H1 (cell line): ENCODE measurements at regions not wholly inside any gene's neighbourhood (a gene's known extent, or its start where the extent isn't known, plus 50 kb on each side); places are given as distances from the start of the nearest gene placed in this dataset.

Experiments
- CTCF ChIA-PET: fragments of 300-600 bp; sonication (Branson Sonifier 250); formaldehyde crosslinking; loops from one replicate; lab custom pipeline; 2021; ENCODE audit not compliant: partially characterized antibody; lab: Charles Lee
- POLR2A ChIA-PET: fragments of 300-600 bp; sonication (Branson Sonifier 250); formaldehyde crosslinking; loops from one replicate; lab custom pipeline; 2021; ENCODE audit warnings: inconsistent platforms; ENCODE audit not compliant: partially characterized antibody; lab: Charles Lee
- DNase-seq, 2 experiments: peaks; one replicate each; pipeline versions ENCODE4 v3.0.0 to v3.0.0-alpha.2; 2010 to 2022; ENCODE audit warnings: low spot score in 2 of 2, low read depth in 1 of 2, mixed read lengths in 1 of 2
- FAIRE-seq: peaks from 2 replicates; lab custom pipeline; 2011; peaks lifted over from hg19 to GRCh38; lab: Jason Lieb, UNC
- H2AFZ ChIP-seq: 2 replicates; pipeline ENCODE4 v1.8.1; 2012; ENCODE audit warnings: low read length, inconsistent platforms
- H2AK5ac ChIP-seq: 2 replicates; pipeline ENCODE4 v1.6.1; 2013; ENCODE audit warnings: low read depth, low read length
- H2BK120ac ChIP-seq: replicated peaks from 2 replicates; pipeline ENCODE3; 2013; ENCODE audit warnings: low read depth, low read length, inconsistent platforms
- H2BK12ac ChIP-seq: 2 replicates; pipeline ENCODE4 v1.6.1; 2013; ENCODE audit warnings: low read depth, low read length
- H2BK15ac ChIP-seq: 2 replicates; pipeline ENCODE4 v1.6.1; 2013; ENCODE audit warnings: low read length
- H2BK20ac ChIP-seq: 2 replicates; pipeline ENCODE4 v1.6.1; 2013; ENCODE audit warnings: low read length
- H2BK5ac ChIP-seq: 2 replicates; pipeline ENCODE4 v1.6.1; 2013; ENCODE audit warnings: low read depth, low read length
- H3K14ac ChIP-seq: 2 replicates; pipeline ENCODE4 v1.6.1; 2013; ENCODE audit warnings: inconsistent platforms; ENCODE audit not compliant: insufficient read length
- H3K18ac ChIP-seq: 2 replicates; pipeline ENCODE4 v1.6.1; 2013; ENCODE audit warnings: low read length; ENCODE audit errors: extremely low read depth
- H3K23ac ChIP-seq: 2 replicates; pipeline ENCODE4 v1.6.1; 2013; ENCODE audit warnings: inconsistent platforms; ENCODE audit not compliant: insufficient read length
- H3K23me2 ChIP-seq: 2 replicates; pipeline ENCODE4 v1.6.1; 2013; ENCODE audit warnings: low read depth, low read length
- H3K27ac ChIP-seq: 2 replicates; pipeline ENCODE4 v1.6.1; 2011; ENCODE audit warnings: low read depth, low read length, inconsistent platforms
- H3K27me3 ChIP-seq, 4 experiments: replicated peaks in 1 of 4; 1 replicate in 1 of 4; 2 replicates in 3 of 4; pipeline versions ENCODE4 v1.6.1 to v1.8.1; 2011 to 2013; ENCODE audit warnings: low read length in 3 of 4, mild to moderate bottlenecking in 3 of 4, inconsistent platforms in 2 of 4, mixed read lengths in 2 of 4, moderate library complexity in 1 of 4; ENCODE audit not compliant: control insufficient read depth in 3 of 4, insufficient read depth in 3 of 4; ENCODE audit errors: extremely low read depth in 1 of 4
- H3K36me3 ChIP-seq, 4 experiments: 2 replicates each; pipeline versions ENCODE4 v1.6.1 to v1.8.1; 2011 to 2013; ENCODE audit warnings: mild to moderate bottlenecking in 4 of 4, low read length in 3 of 4, moderate library complexity in 2 of 4, control low read depth in 1 of 4, inconsistent platforms in 1 of 4; ENCODE audit not compliant: insufficient read depth in 4 of 4, control insufficient read depth in 2 of 4
- H3K4ac ChIP-seq: replicated peaks from 2 replicates; pipeline ENCODE3; 2013; ENCODE audit warnings: low read length, low read depth, mixed read lengths, inconsistent platforms; ENCODE audit not compliant: insufficient read length
- H3K4me1 ChIP-seq, 4 experiments: replicated peaks in 1 of 4; 1 replicate in 1 of 4; 2 replicates in 3 of 4; pipeline versions ENCODE4 v1.6.1 to v1.8.1; 2011 to 2013; ENCODE audit warnings: low read length in 3 of 4, inconsistent platforms in 2 of 4, mixed read lengths in 1 of 4; ENCODE audit not compliant: insufficient read depth in 4 of 4, control insufficient read depth in 3 of 4
- H3K4me2 ChIP-seq, 2 experiments: 2 replicates each; pipeline versions ENCODE4 v1.6.1 to v1.8.1; 2011 to 2013; ENCODE audit warnings: low read depth in 2 of 2, low read length in 2 of 2, control low read depth in 1 of 2, inconsistent platforms in 1 of 2, mild to moderate bottlenecking in 1 of 2; ENCODE audit not compliant: insufficient read depth in 1 of 2
- H3K4me3 ChIP-seq, 4 experiments: fragments of 200-600, 300-600 bp in 1 of 4; sonication (generic), shearing (Covaris generic), sonication (Bioruptor Twin) in 1 of 4; 2 replicates each; pipeline versions ENCODE4 v1.5.1 to v1.8.1; 2011 to 2016; ENCODE audit warnings: low read length in 4 of 4, low read depth in 3 of 4, control low read depth in 2 of 4, inconsistent platforms in 2 of 4, mild to moderate bottlenecking in 2 of 4, mixed read lengths in 1 of 4, moderate library complexity in 1 of 4; ENCODE audit not compliant: insufficient read depth in 2 of 4; ENCODE audit errors: extremely low read depth in 1 of 4
- H3K56ac ChIP-seq: replicated peaks from 2 replicates; pipeline ENCODE3; 2013; ENCODE audit warnings: low read depth, mild to moderate bottlenecking, mixed read lengths, low read length, inconsistent platforms; ENCODE audit not compliant: insufficient read length
- H3K79me1 ChIP-seq: 2 replicates; pipeline ENCODE4 v1.6.1; 2013; ENCODE audit warnings: low read depth, low read length, control low read depth
- H3K79me2 ChIP-seq, 2 experiments: 2 replicates each; pipeline versions ENCODE4 v1.6.1 to v1.8.1; 2012 to 2013; ENCODE audit warnings: low read length in 2 of 2, mild to moderate bottlenecking in 2 of 2, inconsistent platforms in 1 of 2; ENCODE audit not compliant: insufficient read depth in 2 of 2, control insufficient read depth in 1 of 2
- H3K9ac ChIP-seq, 4 experiments: replicated peaks in 1 of 4; 1 replicate in 1 of 4; 2 replicates in 3 of 4; pipeline versions ENCODE4 v1.6.1 to v1.8.1; 2011 to 2013; ENCODE audit warnings: low read depth in 3 of 4, low read length in 3 of 4, control low read depth in 2 of 4, mild to moderate bottlenecking in 2 of 4, moderate library complexity in 2 of 4, inconsistent platforms in 1 of 4; ENCODE audit errors: extremely low read depth in 1 of 4
- H3K9me3 ChIP-seq, 2 experiments: 2 replicates each; pipeline versions ENCODE4 v1.6.1 to v1.8.1; 2012 to 2013; ENCODE audit warnings: mild to moderate bottlenecking in 2 of 2, moderate library complexity in 2 of 2, control low read depth in 1 of 2, inconsistent platforms in 1 of 2, low read depth in 1 of 2, low read length in 1 of 2, mixed read lengths in 1 of 2; ENCODE audit not compliant: insufficient read depth in 2 of 2
- H4K20me1 ChIP-seq, 2 experiments: replicated peaks in 1 of 2; 2 replicates each; pipeline versions ENCODE3 to v1.8.1; 2011 to 2013; ENCODE audit warnings: inconsistent platforms in 2 of 2, low read length in 2 of 2, mild to moderate bottlenecking in 1 of 2; ENCODE audit not compliant: insufficient read depth in 2 of 2, control insufficient read depth in 1 of 2
- H4K5ac ChIP-seq: 2 replicates; pipeline ENCODE4 v1.6.1; 2013; ENCODE audit warnings: low read length, low read depth, mixed read lengths, inconsistent platforms; ENCODE audit not compliant: insufficient read length
- H4K8ac ChIP-seq: 2 replicates; pipeline ENCODE4 v1.8.0; 2013; ENCODE audit warnings: mild to moderate bottlenecking, moderate library complexity, low read length, inconsistent platforms; ENCODE audit not compliant: insufficient read depth; ENCODE audit errors: extremely low read depth
- H4K91ac ChIP-seq: replicated peaks from 2 replicates; pipeline ENCODE3; 2013; ENCODE audit warnings: low read length, mixed read lengths, inconsistent platforms; ENCODE audit not compliant: insufficient read length
- ATF2 ChIP-seq: IDR thresholded peaks from 2 replicates; pipeline ENCODE4 v1.6.1; 2012; ENCODE audit warnings: low read length, inconsistent platforms
- CBX8 ChIP-seq: fragments of 300-800, 300-1000 bp; sonication (generic); IDR thresholded peaks from 2 replicates; pipeline ENCODE4 v1.7.1; 2016; ENCODE audit warnings: low read depth, low read length, borderline replicate concordance
- CEBPB ChIP-seq: IDR thresholded peaks from 2 replicates; pipeline ENCODE4 v1.6.1; 2012; ENCODE audit warnings: low read depth, low read length
- WGBS, 2 experiments: shearing (Covaris generic) in 1 of 2; methylation state at CpG; one replicate each; pipeline versions ENCODE4 v1.1.6 to v1.1.7; 2013 to 2015; ENCODE audit warnings: low lambda C conversion rate in 2 of 2, mixed read lengths in 2 of 2, inconsistent platforms in 1 of 2, low coverage in 1 of 2, missing lambda C conversion rate in 1 of 2; ENCODE audit not compliant: insufficient replicate concordance in 2 of 2, insufficient coverage in 1 of 2, insufficient read length in 1 of 2; ENCODE audit errors: extremely low coverage in 1 of 2, missing lambda C conversion rate in 1 of 2; 5-methylcytosine and 5-hydroxymethylcytosine counted together

- H3K79me1 ChIP-seq, result no peaks in the 10 kb centered on the region
- no peak overlapping the region for H3K23ac ChIP-seq
- DNase-seq (no peak), FAIRE-seq (no peak)
- H2AFZ ChIP-seq, result no peak overlapping the region
- no peaks in the 10 kb centered on the region for H4K20me1 ChIP-seq
- no peak overlapping the region for H2BK20ac ChIP-seq
- H3K4ac ChIP-seq, result no peak overlapping the region
- H3K36me3 ChIP-seq, result no peaks in the 10 kb centered on the region
- H2BK12ac ChIP-seq, result no peak overlapping the region
- WGBS, 2 experiments, result 93% methylated on average over 4 of the region's 4 CpGs; no CpG with 5 or more reads in 1 of the 2 experiments
- H3K27me3 ChIP-seq, result no peaks in the 10 kb centered on the region
- H3K79me2 ChIP-seq, result no peaks in the 10 kb centered on the region
- H3K27ac ChIP-seq, result no peak overlapping the region
- H3K18ac ChIP-seq, result no peak overlapping the region
- H4K8ac ChIP-seq, result no peak overlapping the region
- H3K9ac ChIP-seq, result no peak overlapping the region
- H3K9me3 ChIP-seq, result no peaks in the 10 kb centered on the region; a peak in 1 of 4 replicates
- H3K14ac ChIP-seq, result no peak overlapping the region
- ChIA-PET POLR2A (no interaction called here), CTCF (interaction anchor here (1.4 to 1.5 kb wide), 2 partner anchors 9 to 96 kb away, joined by 3 to 11 read pairs; no protein-coding TSS in a partner anchor)
- no peaks in the 10 kb centered on the region for H3K23me2 ChIP-seq
- H2BK120ac ChIP-seq, result no peak overlapping the region
- H2AK5ac ChIP-seq, result no peak overlapping the region
- H3K4me2 ChIP-seq, result no peak overlapping the region
- H3K4me1 ChIP-seq, result no peaks in the 10 kb centered on the region
- no peak overlapping the region for H3K56ac ChIP-seq
- H2BK5ac ChIP-seq, result no peak overlapping the region
- H2BK15ac ChIP-seq, result no peak overlapping the region
- no peak overlapping the region for H3K4me3 ChIP-seq
- no peak overlapping the region for H4K5ac ChIP-seq
- no peak overlapping the region for H4K91ac ChIP-seq
- TF ChIP-seq CEBPB, result no peak
- TF ChIP-seq ATF2, result no peak
- TF ChIP-seq CBX8, result no peak
Observed at GRCh38 chr4:136337216-136337615, 1195.1 kb downstream of the PCDH18 start.
